Prostate gland (tissue), 2 donors: ENCODE measurements at regions not wholly inside any gene's neighbourhood (a gene's known extent, or its start where the extent isn't known, plus 50 kb on each side); places are given as distances from the start of the nearest gene placed in this dataset.
A peak's percentile ranks its signal among the peaks of the same experiment; 100 is the strongest.

Source experiments
- DNase-seq: peaks from one replicate; pipeline ENCODE4 v3.0.0-alpha.2; 2019; ENCODE audit warnings: low spot score
- H3K27ac ChIP-seq, 2 donors: fragments of 200-600 bp; sonication (generic); 2 replicates each; pipeline ENCODE4 v1.5.1; 2017 to 2019
- H3K27me3 ChIP-seq: fragments of 200-600 bp; sonication (generic); replicated peaks from 2 replicates; pipeline ENCODE4 v1.5.1; 2019; ENCODE audit not compliant: insufficient read depth
- H3K36me3 ChIP-seq, 2 donors: fragments of 200-600 bp; sonication (generic); 1 replicate in 1 of 2; 2 replicates in 1 of 2; pipeline versions ENCODE4 v1.5.1 to v1.8.1; 2017 to 2019
- H3K4me1 ChIP-seq: fragments of 200-600 bp; sonication (generic); replicated peaks from 2 replicates; pipeline ENCODE4 v1.5.1; 2019
- H3K4me3 ChIP-seq, 2 donors: fragments of 200-600 bp; sonication (generic); 2 replicates each; pipeline ENCODE4 v1.5.1; 2017 to 2019
- H3K9me3 ChIP-seq: fragments of 200-600 bp; sonication (generic); 2 replicates; pipeline ENCODE4 v1.5.1; 2017
- POLR2A ChIP-seq: fragments of 450-650 bp; IDR thresholded peaks from one replicate; pipeline ENCODE4 v1.6.1; 2016; ENCODE audit warnings: antibody characterized with exemption, mild to moderate bottlenecking
- POLR2AphosphoS5 ChIP-seq: sonication (generic); formaldehyde crosslinking; IDR thresholded peaks from one replicate; pipeline ENCODE4 v1.6.1; 2017; ENCODE audit warnings: antibody characterized with exemption
- WGBS: methylation state at CpG from one replicate; pipeline ENCODE4 v1.1.5; 2018; 5-methylcytosine and 5-hydroxymethylcytosine counted together
- intact Hi-C: fragments of 100-400 bp; cut with DNase I; formaldehyde crosslinking; loops from one replicate; pipeline ENCODE4 v1.14.2; 2022
- TF ChIP-seq, protein P1 (sequence below), 4 experiments: fragments of 200-600 bp in 2 of 4; fragments of 450-650 bp in 2 of 4; sonication (generic) in 2 of 4; IDR thresholded peaks; 1 replicate in 3 of 4; 2 replicates in 1 of 4; pipeline ENCODE4 v1.5.1; 2016 to 2019; ENCODE audit warnings: antibody characterized with exemption in 4 of 4, mild to moderate bottlenecking in 2 of 4, moderate library complexity in 2 of 4

- H3K27ac ChIP-seq = no peak overlapping the region
These were observed 74.9 kb upstream of the IRF2BP2 start for GRCh38 chr1:234684856-234685255.

GRCh38 chr1:234683861-234684632 lies 74.1 kb upstream of the IRF2BP2 start:
- 42% methylated on average over 10 of the region's 10 CpGs for WGBS
- H3K27me3 ChIP-seq = no peaks in the 10 kb centered on the region
- H3K9me3 ChIP-seq = no peaks in the 10 kb centered on the region
- no peak overlapping the region for H3K27ac ChIP-seq
- H3K4me1 ChIP-seq = no peaks in the 10 kb centered on the region
- H3K36me3 ChIP-seq = no peaks in the 10 kb centered on the region
- intact Hi-C loops = no loop called here
- TF ChIP-seq POLR2A (no peak), POLR2AphosphoS5 (peak; percentile 17)
- TF ChIP-seq, protein P1, sequence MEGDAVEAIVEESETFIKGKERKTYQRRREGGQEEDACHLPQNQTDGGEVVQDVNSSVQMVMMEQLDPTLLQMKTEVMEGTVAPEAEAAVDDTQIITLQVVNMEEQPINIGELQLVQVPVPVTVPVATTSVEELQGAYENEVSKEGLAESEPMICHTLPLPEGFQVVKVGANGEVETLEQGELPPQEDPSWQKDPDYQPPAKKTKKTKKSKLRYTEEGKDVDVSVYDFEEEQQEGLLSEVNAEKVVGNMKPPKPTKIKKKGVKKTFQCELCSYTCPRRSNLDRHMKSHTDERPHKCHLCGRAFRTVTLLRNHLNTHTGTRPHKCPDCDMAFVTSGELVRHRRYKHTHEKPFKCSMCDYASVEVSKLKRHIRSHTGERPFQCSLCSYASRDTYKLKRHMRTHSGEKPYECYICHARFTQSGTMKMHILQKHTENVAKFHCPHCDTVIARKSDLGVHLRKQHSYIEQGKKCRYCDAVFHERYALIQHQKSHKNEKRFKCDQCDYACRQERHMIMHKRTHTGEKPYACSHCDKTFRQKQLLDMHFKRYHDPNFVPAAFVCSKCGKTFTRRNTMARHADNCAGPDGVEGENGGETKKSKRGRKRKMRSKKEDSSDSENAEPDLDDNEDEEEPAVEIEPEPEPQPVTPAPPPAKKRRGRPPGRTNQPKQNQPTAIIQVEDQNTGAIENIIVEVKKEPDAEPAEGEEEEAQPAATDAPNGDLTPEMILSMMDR (IDR thresholded peaks at IDR 0.05) = no peak
- DNase-seq = peak; percentile 57
- no peak overlapping the region for H3K4me3 ChIP-seq

More at GRCh38 chr1:234684856-234685255, 74.9 kb upstream of the IRF2BP2 start:
- WGBS = 94% methylated on average over 2 of the region's 2 CpGs
- Histone ChIP-seq H3K4me3 (no peak overlapping the region), H3K9me3 (no peaks in the 10 kb centered on the region), H3K36me3 (no peaks in the 10 kb centered on the region), H3K4me1 (no peaks in the 10 kb centered on the region), H3K27me3 (no peaks in the 10 kb centered on the region)
- TF ChIP-seq POLR2A = no peak
- TF ChIP-seq, protein P1 (IDR thresholded peaks at IDR 0.05) = no peak
- intact Hi-C loops = no loop called here
- DNase-seq = no peak

DNA sequence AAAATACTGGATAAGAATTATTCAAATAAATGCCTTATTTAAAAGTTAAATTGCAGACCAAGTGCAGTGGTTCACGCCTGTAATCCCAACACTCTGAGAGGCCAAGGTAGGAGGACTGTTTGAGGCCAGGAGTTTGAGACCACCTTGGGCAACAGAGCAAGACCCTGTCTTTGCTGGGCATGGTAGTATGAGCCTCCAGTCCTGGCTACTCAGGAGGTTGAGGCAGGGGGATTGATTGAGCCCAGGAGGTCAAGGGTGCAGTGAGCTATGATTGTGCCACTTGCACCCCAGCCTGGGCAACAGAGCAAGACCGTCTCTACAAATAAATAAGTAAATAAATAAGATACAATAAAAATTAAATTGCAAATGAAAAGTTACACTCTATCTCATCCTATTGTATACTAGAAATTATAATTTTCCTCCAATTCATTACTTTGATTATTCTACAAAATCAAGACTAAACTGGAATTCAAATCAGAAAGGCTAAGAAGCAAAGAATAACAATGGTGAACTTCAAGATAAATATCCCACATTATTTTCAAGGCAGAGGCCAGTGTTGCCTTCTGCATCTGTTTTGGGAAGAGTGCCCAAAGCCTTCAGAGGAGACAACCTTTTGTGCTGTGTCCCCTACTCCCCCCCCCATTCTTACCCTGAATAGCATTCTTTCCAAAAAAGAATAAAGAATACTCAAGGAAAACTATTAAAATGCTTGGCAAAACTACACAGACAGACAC lies 73.3 kb upstream of the IRF2BP2 start:
- intact Hi-C loops = no loop called here
- Histone ChIP-seq H3K9me3 (no peaks in the 10 kb centered on the region), H3K36me3 (no peaks in the 10 kb centered on the region), H3K4me3 (no peak overlapping the region), H3K4me1 (no peaks in the 10 kb centered on the region), H3K27me3 (no peaks in the 10 kb centered on the region), H3K27ac (no peak overlapping the region)
- TF ChIP-seq POLR2AphosphoS5 (no peak), POLR2A (no peak)
- TF ChIP-seq, protein P1 (IDR thresholded peaks at IDR 0.05) = no peak
- peak; percentile 1 for DNase-seq
- 85% methylated on average over 2 of the region's 2 CpGs for WGBS

GRCh38 chr1:234681990-234682389 lies 72.0 kb upstream of the IRF2BP2 start:
- intact Hi-C loops = no loop called here
- Histone ChIP-seq H3K4me3 (no peak overlapping the region), H3K27ac (no peak overlapping the region), H3K4me1 (no peaks in the 10 kb centered on the region), H3K27me3 (no peaks in the 10 kb centered on the region), H3K9me3 (no peaks in the 10 kb centered on the region), H3K36me3 (no peaks in the 10 kb centered on the region)
- DNase-seq = peak; percentile 1
- WGBS = 91% methylated on average over 2 of the region's 2 CpGs
- TF ChIP-seq POLR2AphosphoS5 = no peak

DNA sequence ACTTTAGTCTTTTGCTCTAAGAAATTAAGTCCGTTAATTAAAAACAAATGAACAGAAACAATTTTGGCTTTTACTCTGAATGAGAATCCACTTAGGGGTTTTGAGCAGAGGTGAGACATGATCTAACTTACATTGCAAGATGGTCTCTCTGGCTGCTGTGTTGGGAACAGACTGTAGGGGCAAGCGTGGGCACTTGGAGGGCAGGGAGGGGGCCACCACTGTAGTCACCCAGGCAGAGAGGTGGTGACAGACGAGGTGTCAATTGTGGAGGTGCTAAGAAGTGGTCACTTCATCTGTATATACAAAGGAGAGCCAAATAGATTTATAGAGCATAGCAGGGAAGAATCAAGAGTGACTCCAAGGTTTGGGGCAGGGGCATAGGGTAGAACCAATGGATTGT lies 71.1 kb upstream of the IRF2BP2 start:
- no peaks in the 10 kb centered on the region for H3K36me3 ChIP-seq
- WGBS = 91% methylated on average over 3 of the region's 3 CpGs
- no peak overlapping the region for H3K4me3 ChIP-seq
- no peak for TF ChIP-seq POLR2A
- TF ChIP-seq, protein P1 (IDR thresholded peaks at IDR 0.05) = no peak
- no peak for TF ChIP-seq POLR2AphosphoS5
- intact Hi-C loops = no loop called here
- no peak overlapping the region for H3K27ac ChIP-seq
- no peaks in the 10 kb centered on the region for H3K27me3 ChIP-seq
- H3K9me3 ChIP-seq = no peaks in the 10 kb centered on the region
- H3K4me1 ChIP-seq = no peaks in the 10 kb centered on the region
- peak; percentile 0 for DNase-seq
